PFSK-1 (cell line): ENCODE measurements at regions not wholly inside any gene's neighbourhood (a gene's known extent, or its start where the extent isn't known, plus 50 kb on each side); places are given as distances from the start of the nearest gene placed in this dataset.

Source experiments
- POLR2AphosphoS5 ChIP-seq: IDR thresholded peaks from 2 replicates; pipeline ENCODE4 v1.6.1; 2012; ENCODE audit warnings: low read depth, mild to moderate bottlenecking, control low read depth, low read length, moderate library complexity
- TAF1 ChIP-seq: IDR thresholded peaks from 2 replicates; pipeline ENCODE4 v1.6.1; 2012; ENCODE audit warnings: low read length, control low read depth, borderline replicate concordance; ENCODE audit not compliant: insufficient read depth
- TF ChIP-seq, protein P1 (sequence below), 2 experiments: IDR thresholded peaks; 2 replicates each; pipeline versions ENCODE4 v1.6.1 to v1.8.0; 2011 to 2012; ENCODE audit warnings: low read depth in 2 of 2, low read length in 2 of 2, control low read depth in 1 of 2, inconsistent platforms in 1 of 2, mild to moderate bottlenecking in 1 of 2, moderate library complexity in 1 of 2; ENCODE audit not compliant: insufficient read depth in 1 of 2

DNA sequence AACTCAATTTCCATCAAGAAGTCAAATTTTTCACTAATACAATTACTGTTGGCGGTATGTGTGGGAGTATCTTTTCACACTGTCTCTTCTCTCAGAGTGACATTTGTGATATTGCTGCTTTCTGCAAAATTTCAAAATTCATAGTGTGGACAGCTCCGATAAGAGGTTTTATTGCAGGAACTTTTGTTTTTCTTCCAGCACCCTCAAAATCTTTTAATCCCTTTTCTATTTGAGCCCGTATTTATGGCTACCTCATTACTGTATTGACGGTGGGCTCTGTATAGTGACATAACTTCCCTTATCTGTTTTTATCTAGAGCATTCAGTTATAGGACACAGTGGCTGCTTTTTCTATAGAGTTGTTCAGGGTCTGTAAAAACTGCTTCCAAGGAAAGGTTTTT is 794.4 kb upstream of the TMPRSS15 start:
- TF ChIP-seq, protein P1, sequence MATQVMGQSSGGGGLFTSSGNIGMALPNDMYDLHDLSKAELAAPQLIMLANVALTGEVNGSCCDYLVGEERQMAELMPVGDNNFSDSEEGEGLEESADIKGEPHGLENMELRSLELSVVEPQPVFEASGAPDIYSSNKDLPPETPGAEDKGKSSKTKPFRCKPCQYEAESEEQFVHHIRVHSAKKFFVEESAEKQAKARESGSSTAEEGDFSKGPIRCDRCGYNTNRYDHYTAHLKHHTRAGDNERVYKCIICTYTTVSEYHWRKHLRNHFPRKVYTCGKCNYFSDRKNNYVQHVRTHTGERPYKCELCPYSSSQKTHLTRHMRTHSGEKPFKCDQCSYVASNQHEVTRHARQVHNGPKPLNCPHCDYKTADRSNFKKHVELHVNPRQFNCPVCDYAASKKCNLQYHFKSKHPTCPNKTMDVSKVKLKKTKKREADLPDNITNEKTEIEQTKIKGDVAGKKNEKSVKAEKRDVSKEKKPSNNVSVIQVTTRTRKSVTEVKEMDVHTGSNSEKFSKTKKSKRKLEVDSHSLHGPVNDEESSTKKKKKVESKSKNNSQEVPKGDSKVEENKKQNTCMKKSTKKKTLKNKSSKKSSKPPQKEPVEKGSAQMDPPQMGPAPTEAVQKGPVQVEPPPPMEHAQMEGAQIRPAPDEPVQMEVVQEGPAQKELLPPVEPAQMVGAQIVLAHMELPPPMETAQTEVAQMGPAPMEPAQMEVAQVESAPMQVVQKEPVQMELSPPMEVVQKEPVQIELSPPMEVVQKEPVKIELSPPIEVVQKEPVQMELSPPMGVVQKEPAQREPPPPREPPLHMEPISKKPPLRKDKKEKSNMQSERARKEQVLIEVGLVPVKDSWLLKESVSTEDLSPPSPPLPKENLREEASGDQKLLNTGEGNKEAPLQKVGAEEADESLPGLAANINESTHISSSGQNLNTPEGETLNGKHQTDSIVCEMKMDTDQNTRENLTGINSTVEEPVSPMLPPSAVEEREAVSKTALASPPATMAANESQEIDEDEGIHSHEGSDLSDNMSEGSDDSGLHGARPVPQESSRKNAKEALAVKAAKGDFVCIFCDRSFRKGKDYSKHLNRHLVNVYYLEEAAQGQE (IDR thresholded peaks at IDR 0.05; ENCODE audit: insufficient read depth in 1 of 2, low read depth in 2 of 2, low read length in 2 of 2), result no peak
- TF ChIP-seq TAF1 (no peak), POLR2AphosphoS5 (no peak)
